Neural progenitor cell (in vitro differentiated cells): ENCODE measurements at regions not wholly inside any gene's neighbourhood (a gene's known extent, or its start where the extent isn't known, plus 50 kb on each side); places are given as distances from the start of the nearest gene placed in this dataset.

Experiments
- EZH2 ChIP-seq: fragments of 200-600 bp; sonication (generic); IDR thresholded peaks from 2 replicates; pipeline ENCODE4 v1.6.1; 2017; ENCODE audit warnings: antibody characterized with exemption, mild to moderate bottlenecking, moderate library complexity
- EZH2phosphoT487 ChIP-seq: fragments of 200-600 bp; sonication (generic); IDR thresholded peaks from 2 replicates; pipeline ENCODE4 v1.6.1; 2017; ENCODE audit warnings: antibody characterized with exemption
- TF ChIP-seq, protein P1 (sequence below): fragments of 200-600 bp; sonication (generic); IDR thresholded peaks from 2 replicates; pipeline ENCODE4 v1.5.1; 2017; ENCODE audit warnings: antibody characterized with exemption, mild to moderate bottlenecking

DNA sequence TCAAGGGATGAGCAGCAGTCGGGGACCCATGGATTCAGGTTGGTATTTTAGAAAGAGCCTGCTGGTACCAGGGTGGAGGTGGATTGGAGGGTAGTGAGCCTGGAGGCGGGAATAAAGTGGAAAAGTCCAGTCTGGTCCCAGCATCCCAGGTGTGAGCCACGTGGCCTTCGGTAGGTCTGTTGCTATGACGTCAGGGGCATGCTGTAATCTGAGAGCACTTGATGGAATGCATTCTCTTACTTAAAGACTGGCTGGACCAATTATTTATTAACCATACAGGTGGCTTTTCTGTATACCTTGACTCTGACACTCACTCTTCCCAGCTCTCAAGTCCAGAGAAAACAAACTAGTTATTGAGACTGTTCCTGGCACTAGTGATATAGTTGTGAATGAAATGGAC is 389.9 kb upstream of the RGMA start:
- TF ChIP-seq, protein P1, sequence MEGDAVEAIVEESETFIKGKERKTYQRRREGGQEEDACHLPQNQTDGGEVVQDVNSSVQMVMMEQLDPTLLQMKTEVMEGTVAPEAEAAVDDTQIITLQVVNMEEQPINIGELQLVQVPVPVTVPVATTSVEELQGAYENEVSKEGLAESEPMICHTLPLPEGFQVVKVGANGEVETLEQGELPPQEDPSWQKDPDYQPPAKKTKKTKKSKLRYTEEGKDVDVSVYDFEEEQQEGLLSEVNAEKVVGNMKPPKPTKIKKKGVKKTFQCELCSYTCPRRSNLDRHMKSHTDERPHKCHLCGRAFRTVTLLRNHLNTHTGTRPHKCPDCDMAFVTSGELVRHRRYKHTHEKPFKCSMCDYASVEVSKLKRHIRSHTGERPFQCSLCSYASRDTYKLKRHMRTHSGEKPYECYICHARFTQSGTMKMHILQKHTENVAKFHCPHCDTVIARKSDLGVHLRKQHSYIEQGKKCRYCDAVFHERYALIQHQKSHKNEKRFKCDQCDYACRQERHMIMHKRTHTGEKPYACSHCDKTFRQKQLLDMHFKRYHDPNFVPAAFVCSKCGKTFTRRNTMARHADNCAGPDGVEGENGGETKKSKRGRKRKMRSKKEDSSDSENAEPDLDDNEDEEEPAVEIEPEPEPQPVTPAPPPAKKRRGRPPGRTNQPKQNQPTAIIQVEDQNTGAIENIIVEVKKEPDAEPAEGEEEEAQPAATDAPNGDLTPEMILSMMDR: no peak
- TF ChIP-seq EZH2 (no peak), EZH2phosphoT487 (no peak)
